Testis (tissue), 2 donors: ENCODE measurements at regions not wholly inside any gene's neighbourhood (a gene's known extent, or its start where the extent isn't known, plus 50 kb on each side); places are given as distances from the start of the nearest gene placed in this dataset.
"Not testable (repeated sequence)": the region's sequence is repeated elsewhere in the genome, so short reads cannot be mapped to it uniquely, and the experiment has no call there.

Source experiments
- CTCF ChIP-seq, 3 experiments: fragments of 450-650 bp in 2 of 3; fragments of 200-600 bp in 1 of 3; sonication (generic) in 1 of 3; IDR thresholded peaks; one replicate each; pipeline ENCODE4 v1.5.1; 2016 to 2019; ENCODE audit warnings: antibody characterized with exemption in 3 of 3, mild to moderate bottlenecking in 2 of 3, moderate library complexity in 1 of 3
- POLR2A ChIP-seq: fragments of 450-650 bp; IDR thresholded peaks from one replicate; pipeline ENCODE4 v1.6.1; 2017; ENCODE audit warnings: antibody characterized with exemption, mild to moderate bottlenecking, moderate library complexity

GRCh38 chr5:118462276-118462675, 526.1 kb downstream of the DTWD2 start:
- TF ChIP-seq CTCF (IDR thresholded peaks at IDR 0.05); POLR2A: not testable (repeated sequence)
